ENCODE measurements at regions not wholly inside any gene's neighbourhood (a gene's known extent, or its start where the extent isn't known, plus 50 kb on each side); places are given as distances from the start of the nearest gene placed in this dataset.

- H3K9ac ChIP-seq (ENCODE audit: extremely low read depth, insufficient read length, low read length), result no peak overlapping the region
- H3K23me2 ChIP-seq (ENCODE audit: insufficient read length, low read depth, low read length, poor library complexity, severe bottlenecking), result peaks cover 3% of the 10 kb centered on the region
- no peak overlapping the region for H2BK5ac ChIP-seq (ENCODE audit: insufficient read length, low read length)
- H3K79me1 ChIP-seq (ENCODE audit: insufficient read depth, low read depth, low read length, poor library complexity, severe bottlenecking), result no peaks in the 10 kb centered on the region
- H2BK120ac ChIP-seq (ENCODE audit: low read depth, low read length, poor library complexity, severe bottlenecking), result no peak overlapping the region
- no peak for DNase-seq
- H4K91ac ChIP-seq (ENCODE audit: insufficient read length, low read depth, low read length), result no peak overlapping the region
- H4K20me1 ChIP-seq (ENCODE audit: control insufficient read depth, insufficient read depth, insufficient read length), result no peaks in the 10 kb centered on the region
- H3K56ac ChIP-seq (ENCODE audit: insufficient read length, low read depth, low read length), result no peak overlapping the region
- Mint-ChIP-seq H3K36me3 (ENCODE audit: insufficient read depth in 1 of 3, low read depth in 3 of 3) (no peaks in the 10 kb centered on the region), H3K4me1 (peaks cover 13 to 25% of the 10 kb centered on the region in 2 experiments), H3K27me3 (ENCODE audit: low read depth) (no peaks in the 10 kb centered on the region; the same call in 1 of the 2 replicates), H3K9me3 (no peaks in the 10 kb centered on the region), H3K27ac (0 out of 7 replicates have a peak overlapping the region, but pooled peaks of 1 of the 3 experiments have one; percentile 40), H3K4me3 (no peak overlapping the region)
- H2BK20ac ChIP-seq (ENCODE audit: low read depth, low read length, poor library complexity, severe bottlenecking), result no peak overlapping the region
- no peak overlapping the region for H4K5ac ChIP-seq (ENCODE audit: insufficient read length, low read depth, low read length)
- no CpG with 5 or more reads among the region's 15 CpGs for WGBS (ENCODE audit: extremely low coverage, insufficient read length, low lambda C conversion rate)
- H3K27ac ChIP-seq (ENCODE audit: insufficient read length, low read depth, low read length), result no peak overlapping the region
- no peaks in the 10 kb centered on the region for H3K9me3 ChIP-seq (ENCODE audit: control insufficient read depth, low read depth, low read length)
- H4K8ac ChIP-seq (replicated peaks; ENCODE audit: insufficient read length, low read depth, low read length), result no peak overlapping the region
- H3K23ac ChIP-seq (ENCODE audit: insufficient read length, low read depth, low read length), result no peak overlapping the region
- no peak overlapping the region for H2BK15ac ChIP-seq (ENCODE audit: low read depth, low read length)
- H2BK12ac ChIP-seq (ENCODE audit: insufficient read length, low read depth, low read length), result no peak overlapping the region
- no peak overlapping the region for H3K14ac ChIP-seq (ENCODE audit: insufficient read depth, low read length)
- no peak overlapping the region for H3T11ph ChIP-seq (ENCODE audit: low read length)
- no peak overlapping the region for H3K4me2 ChIP-seq (ENCODE audit: insufficient read depth, insufficient read length, low read length)
- H2AK5ac ChIP-seq (ENCODE audit: insufficient read length, low read length), result no peak overlapping the region
- no peak overlapping the region for H3K4ac ChIP-seq (ENCODE audit: low read depth, low read length)
- H3K4me1 ChIP-seq (ENCODE audit: insufficient read depth, low read length), result no peaks in the 10 kb centered on the region
- no peaks in the 10 kb centered on the region for H3K79me2 ChIP-seq (ENCODE audit: insufficient read depth, low read length)
- H3K18ac ChIP-seq (ENCODE audit: insufficient read length, low read depth, low read length), result no peak overlapping the region
- H3K27me3 ChIP-seq (ENCODE audit: insufficient read depth, low read length), result no peaks in the 10 kb centered on the region
- H2AFZ ChIP-seq (ENCODE audit: low read length), result no peak overlapping the region
- no peak for TF ChIP-seq CTCF (conservative IDR thresholded peaks at IDR 0.05)
Observed at GRCh38 chr18:24632158-24632988, 171.9 kb downstream of the HRH4 start.
